GM12878 (cell line): ENCODE measurements at regions not wholly inside any gene's neighbourhood (a gene's known extent, or its start where the extent isn't known, plus 50 kb on each side); places are given as distances from the start of the nearest gene placed in this dataset.

Experiments
- CBFB ChIP-seq: IDR thresholded peaks from 2 replicates; pipeline ENCODE4 v1.6.1; 2016; ENCODE audit warnings: antibody characterized with exemption, low read depth
- CHD1 ChIP-seq: IDR thresholded peaks from 2 replicates; pipeline ENCODE4 v1.6.1; 2012; ENCODE audit warnings: low read depth, low read length, improper control_type of control experiment
- CTCF ChIP-seq, 3 experiments: IDR thresholded peaks in 2 of 3; conservative IDR thresholded peaks in 1 of 3; 2 replicates each; pipeline ENCODE4 v1.5.1; 2011; ENCODE audit warnings: low read depth in 3 of 3, low read length in 3 of 3, mild to moderate bottlenecking in 3 of 3, control low read depth in 2 of 3, moderate library complexity in 2 of 3, inconsistent platforms in 1 of 3, mixed read lengths in 1 of 3; ENCODE audit not compliant: control insufficient read depth in 2 of 3, insufficient read depth in 1 of 3; ENCODE audit errors: extremely low read depth in 1 of 3
- POLR2AphosphoS5 ChIP-seq: IDR thresholded peaks from 2 replicates; pipeline ENCODE4 v1.6.1; 2011; ENCODE audit warnings: mild to moderate bottlenecking, low read length, inconsistent platforms
- RAD21 ChIP-seq: IDR thresholded peaks from 2 replicates; pipeline ENCODE4 v1.6.1; 2011; ENCODE audit warnings: mild to moderate bottlenecking, low read depth, low read length, moderate library complexity; ENCODE audit not compliant: insufficient read depth
- TF ChIP-seq, protein P1 (sequence below): fragments of 450-650 bp; IDR thresholded peaks from 2 replicates; pipeline ENCODE4 v1.6.1; 2017; ENCODE audit warnings: antibody characterized with exemption, mild to moderate bottlenecking, moderate library complexity

- TF ChIP-seq POLR2AphosphoS5 = no peak
- TF ChIP-seq, protein P1, sequence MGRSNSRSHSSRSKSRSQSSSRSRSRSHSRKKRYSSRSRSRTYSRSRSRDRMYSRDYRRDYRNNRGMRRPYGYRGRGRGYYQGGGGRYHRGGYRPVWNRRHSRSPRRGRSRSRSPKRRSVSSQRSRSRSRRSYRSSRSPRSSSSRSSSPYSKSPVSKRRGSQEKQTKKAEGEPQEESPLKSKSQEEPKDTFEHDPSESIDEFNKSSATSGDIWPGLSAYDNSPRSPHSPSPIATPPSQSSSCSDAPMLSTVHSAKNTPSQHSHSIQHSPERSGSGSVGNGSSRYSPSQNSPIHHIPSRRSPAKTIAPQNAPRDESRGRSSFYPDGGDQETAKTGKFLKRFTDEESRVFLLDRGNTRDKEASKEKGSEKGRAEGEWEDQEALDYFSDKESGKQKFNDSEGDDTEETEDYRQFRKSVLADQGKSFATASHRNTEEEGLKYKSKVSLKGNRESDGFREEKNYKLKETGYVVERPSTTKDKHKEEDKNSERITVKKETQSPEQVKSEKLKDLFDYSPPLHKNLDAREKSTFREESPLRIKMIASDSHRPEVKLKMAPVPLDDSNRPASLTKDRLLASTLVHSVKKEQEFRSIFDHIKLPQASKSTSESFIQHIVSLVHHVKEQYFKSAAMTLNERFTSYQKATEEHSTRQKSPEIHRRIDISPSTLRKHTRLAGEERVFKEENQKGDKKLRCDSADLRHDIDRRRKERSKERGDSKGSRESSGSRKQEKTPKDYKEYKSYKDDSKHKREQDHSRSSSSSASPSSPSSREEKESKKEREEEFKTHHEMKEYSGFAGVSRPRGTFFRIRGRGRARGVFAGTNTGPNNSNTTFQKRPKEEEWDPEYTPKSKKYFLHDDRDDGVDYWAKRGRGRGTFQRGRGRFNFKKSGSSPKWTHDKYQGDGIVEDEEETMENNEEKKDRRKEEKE = no peak
- no peak for TF ChIP-seq CTCF (IDR thresholded peaks at IDR 0.05 in 2 of 3, conservative IDR thresholded peaks at IDR 0.05 in 1 of 3; ENCODE audit: control insufficient read depth in 2 of 3, extremely low read depth in 1 of 3, insufficient read depth in 1 of 3, low read depth in 3 of 3, low read length in 3 of 3)
- TF ChIP-seq CHD1 = no peak
- TF ChIP-seq CBFB = no peak
- TF ChIP-seq RAD21 = no peak
Observed at GRCh38 chr1:189819751-189820150, 657.9 kb downstream of the BRINP3 start.
